HG02870 (cell line): ENCODE measurements at regions not wholly inside any gene's neighbourhood (a gene's known extent, or its start where the extent isn't known, plus 50 kb on each side); places are given as distances from the start of the nearest gene placed in this dataset.
"Not testable (repeated sequence)": the region's sequence is repeated elsewhere in the genome, so short reads cannot be mapped to it uniquely, and the experiment has no call there.

Source experiments
- ATAC-seq: cut with Tn5 transposase; IDR thresholded peaks from one replicate; pipeline ENCODE4 v1.9.1; 2021; ENCODE audit warnings: mild to moderate bottlenecking, moderate library complexity; ENCODE audit not compliant: unreplicated experiment

DNA sequence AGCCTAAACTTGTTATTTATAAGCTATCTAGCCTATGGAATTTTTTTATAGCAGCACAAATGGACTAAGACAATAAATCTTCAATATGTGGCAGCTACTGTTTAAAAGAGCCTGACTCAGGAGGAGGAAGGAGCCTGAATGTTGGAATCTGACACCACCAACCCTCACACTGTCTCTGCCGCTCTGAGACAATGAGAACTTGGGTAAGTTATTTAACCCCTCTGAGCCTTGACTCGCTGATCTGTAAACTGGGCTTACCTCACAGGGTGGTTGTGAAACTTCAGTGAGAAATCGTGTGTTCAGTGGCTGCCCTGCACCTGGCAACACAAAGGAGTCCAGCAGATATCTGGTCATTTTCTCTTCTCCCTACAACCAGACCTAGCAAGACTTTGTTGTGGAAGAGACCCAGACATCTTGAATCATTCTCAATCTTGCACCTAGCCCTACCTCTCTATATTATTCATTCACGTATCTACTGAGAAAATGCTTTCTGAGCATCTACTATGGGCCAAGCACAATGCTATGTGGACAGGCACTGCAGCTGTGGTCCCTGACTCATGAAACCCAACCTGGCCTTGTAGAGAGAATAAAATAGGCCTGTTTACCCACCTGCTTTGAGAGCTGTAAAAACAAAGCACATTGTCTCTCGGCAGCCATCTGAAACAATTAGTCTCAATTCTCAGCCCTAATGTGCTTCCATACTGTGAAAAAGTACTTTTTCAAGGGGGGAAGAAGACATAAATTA, 81.9 kb upstream of the SLC25A36 start:
- no peak for ATAC-seq

DNA sequence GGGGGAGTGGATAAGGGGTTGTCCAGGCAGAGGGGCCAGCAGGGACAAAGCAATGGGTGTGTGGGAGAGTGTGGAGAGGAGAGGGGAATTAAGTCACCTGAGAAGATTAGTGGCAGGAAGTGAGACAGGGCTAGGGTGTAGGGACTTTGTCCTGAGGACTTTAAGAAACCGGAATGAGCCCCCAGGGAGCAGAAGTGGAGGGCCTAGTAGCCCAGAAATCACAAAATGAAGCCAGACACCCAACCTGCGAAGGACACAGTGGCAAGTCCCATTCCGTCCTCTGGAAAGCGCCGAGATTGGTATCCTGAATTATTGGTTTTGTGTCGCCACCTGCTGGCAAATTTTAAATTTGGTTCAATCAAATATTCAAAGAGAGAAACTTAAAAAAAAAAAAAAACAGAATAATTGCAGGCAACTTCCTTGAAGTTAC, 78.0 kb upstream of the SLC25A36 start:
- no peak for ATAC-seq

DNA sequence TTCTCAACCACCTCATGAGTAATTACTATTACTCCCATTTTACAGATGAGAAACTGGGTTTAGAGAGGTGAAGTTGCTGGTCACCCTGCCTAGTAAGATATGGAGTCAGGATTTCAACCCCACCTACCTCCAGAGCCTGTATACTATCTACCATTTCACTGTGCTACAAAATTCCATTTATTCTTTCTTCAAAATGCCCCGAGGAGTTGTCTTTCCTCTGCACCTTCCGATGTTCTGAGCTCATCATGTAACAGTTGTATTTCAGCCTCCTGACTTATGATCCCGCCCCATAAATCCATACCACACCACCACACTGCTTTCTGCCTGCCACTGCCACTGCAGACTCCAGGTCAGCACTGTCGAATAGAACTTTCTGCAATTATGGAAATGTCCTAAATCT, 71.3 kb upstream of the SLC25A36 start:
- no peak for ATAC-seq

DNA sequence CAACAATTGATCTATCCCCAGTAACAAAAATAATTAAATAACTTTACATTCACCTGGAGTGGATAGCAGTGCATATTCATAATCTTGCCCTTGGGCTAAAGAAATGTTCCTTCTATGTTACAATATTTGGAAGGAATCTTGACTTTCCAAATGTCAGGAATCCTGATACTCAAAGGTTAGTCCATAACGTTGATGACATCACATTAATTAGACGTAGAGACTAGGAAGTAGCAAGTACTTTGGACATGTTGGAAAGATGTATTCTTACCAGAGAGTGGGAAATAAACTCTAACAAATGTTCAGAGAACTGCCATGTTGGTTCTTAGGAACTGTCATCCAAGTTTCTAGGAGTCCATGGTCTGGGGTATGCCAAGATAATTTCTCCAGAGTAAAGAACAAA, 70.6 kb upstream of the SLC25A36 start:
- no peak for ATAC-seq

DNA sequence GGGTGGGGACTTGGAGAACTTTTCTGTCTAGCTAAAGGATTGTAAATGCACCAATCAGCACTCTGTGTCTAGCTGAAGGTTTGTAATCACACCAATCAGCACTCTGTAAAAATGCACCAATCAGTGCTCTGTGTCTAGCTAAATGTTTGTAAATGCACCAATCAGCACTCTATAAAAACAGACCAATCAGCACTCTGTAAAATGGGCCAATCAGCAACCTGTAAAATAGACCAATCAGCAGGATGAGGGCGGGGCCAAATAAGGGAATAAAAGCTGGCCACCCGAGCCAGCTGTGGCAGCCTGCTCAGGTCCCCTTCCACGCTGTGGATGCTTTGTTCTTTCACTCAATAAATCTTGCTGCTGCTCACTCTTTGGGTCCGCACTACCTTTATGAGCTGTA, 69.5 kb upstream of the SLC25A36 start:
- ATAC-seq = not testable (repeated sequence)

DNA sequence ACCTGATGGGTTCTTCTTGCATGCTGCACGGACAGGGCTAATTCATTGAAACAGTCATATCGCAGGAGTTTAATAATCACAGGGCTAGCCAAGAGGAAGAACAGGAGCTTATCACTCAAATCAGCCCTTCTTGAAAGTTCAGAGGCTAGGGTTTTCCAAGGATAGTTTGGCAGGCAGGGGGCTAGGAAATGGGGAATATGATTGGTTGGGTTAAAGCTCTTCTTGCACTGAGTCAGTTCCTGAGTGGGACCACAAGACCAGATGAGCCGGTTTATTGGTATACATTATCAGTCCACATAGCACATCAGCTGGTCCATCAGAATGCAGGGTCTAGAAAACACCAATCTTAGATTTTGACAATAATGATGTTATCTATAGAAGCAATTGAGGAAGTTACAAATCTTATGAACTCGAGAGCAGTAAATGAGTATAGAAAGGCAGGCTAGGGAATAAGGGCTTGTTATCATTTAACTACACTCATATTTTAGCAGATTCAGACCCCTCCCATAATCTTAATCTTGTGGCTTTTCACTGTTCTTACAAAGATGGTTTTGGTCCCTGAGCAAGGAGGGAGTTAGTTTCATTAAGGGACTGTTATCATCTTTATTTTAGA, 58.1 kb upstream of the SLC25A36 start:
- no peak for ATAC-seq

DNA sequence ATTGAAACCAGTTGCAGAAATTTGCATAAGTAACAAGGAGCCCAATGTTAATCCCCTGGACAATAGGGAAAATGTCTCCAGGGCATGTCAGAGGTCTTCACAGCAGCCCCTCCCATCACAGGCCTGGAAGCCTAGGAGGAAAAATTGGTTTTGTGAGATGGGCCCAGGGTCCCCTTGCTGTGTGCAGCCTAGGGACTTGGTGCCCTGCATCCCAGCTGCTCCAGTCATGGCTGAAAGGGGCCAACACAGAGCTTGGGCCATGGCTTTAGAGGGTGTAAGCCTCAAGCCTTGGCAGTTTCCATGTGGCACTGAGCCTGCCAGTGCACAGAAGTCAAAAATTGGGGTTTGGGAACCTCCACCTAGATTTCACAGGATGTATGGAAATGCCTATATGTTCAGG, 55.9 kb upstream of the SLC25A36 start:
- not testable (repeated sequence) for ATAC-seq
